HCT116 (cell line): ENCODE measurements at regions not wholly inside any gene's neighbourhood (a gene's known extent, or its start where the extent isn't known, plus 50 kb on each side); places are given as distances from the start of the nearest gene placed in this dataset.

Source experiments
- ATAC-seq: fragments of 200-7000 bp; cut with Tn5 transposase; 2 replicates; pipeline ENCODE4 v1.9.1; 2020; ENCODE audit warnings: mild to moderate bottlenecking, moderate library complexity
- BruUV-seq: library from RNA; stranded (reverse); fragments of 400-500 nt; replicated peaks from 2 replicates; lab custom pipeline; 2021; lab: Mats Ljungman, UMichigan
- CTCF ChIA-PET: fragments of 300-600 bp; sonication (Branson Sonifier 250); formaldehyde crosslinking; loops from one replicate; lab custom pipeline; 2021; ENCODE audit warnings: antibody characterized with exemption; lab: Charles Lee
- POLR2A ChIA-PET: fragments of 300-600, 350-600 bp; sonication (Branson Sonifier 250); formaldehyde crosslinking; loops from one replicate; lab custom pipeline; 2021; ENCODE audit warnings: antibody characterized with exemption; lab: Charles Lee
- RAD21 ChIA-PET, 2 experiments: fragments of 300-600 bp; sonication (Branson Sonifier 250); formaldehyde crosslinking; loops; one replicate each; lab custom pipeline; 2023; ENCODE audit warnings: low total read pairs in 2 of 2; ENCODE audit not compliant: uncharacterized antibody in 2 of 2, unreplicated experiment in 2 of 2, low non-redundant PET in 1 of 2; lab: Charles Lee
- DNase-seq: peaks from one replicate; pipeline ENCODE4 v3.0.0-alpha.2; 2010; ENCODE audit warnings: low read depth, low spot score
- H2AFZ ChIP-seq: fragments of 200-600 bp; shearing (Covaris generic), sonication (generic); 2 replicates; pipeline ENCODE4 v1.6.1; 2017; ENCODE audit warnings: low read depth, mixed run types, mixed read lengths, antibody characterized with exemption, low read length; ENCODE audit not compliant: poor library complexity, severe bottlenecking
- H3K27ac ChIP-seq: 2 replicates; pipeline ENCODE4 v1.5.1; 2012; ENCODE audit warnings: low read depth, low read length
- H3K27me3 ChIP-seq: fragments of 200-600 bp; sonication (generic); 2 replicates; pipeline ENCODE4 v1.6.1; 2016; ENCODE audit warnings: mixed run types, low read length, mixed read lengths; ENCODE audit not compliant: insufficient read depth
- H3K36me3 ChIP-seq, 2 experiments: fragments of 200-500 bp in 1 of 2; fragments of 200-600 bp in 1 of 2; sonication (Bioruptor generic) in 1 of 2; sonication (generic) in 1 of 2; 2 replicates each; pipeline versions ENCODE4 v1.5.1 to v1.6.1; 2014 to 2016; ENCODE audit warnings: low read length in 2 of 2, inconsistent platforms in 1 of 2, mixed read lengths in 1 of 2, mixed run types in 1 of 2; ENCODE audit not compliant: insufficient read depth in 2 of 2, control insufficient read depth in 1 of 2
- H3K4me1 ChIP-seq, 2 experiments: fragments of 200-600 bp in 1 of 2; sonication (generic) in 1 of 2; 2 replicates each; pipeline versions ENCODE4 v1.5.1 to v1.6.1; 2012 to 2017; ENCODE audit warnings: low read length in 2 of 2, inconsistent platforms in 1 of 2, mild to moderate bottlenecking in 1 of 2, mixed read lengths in 1 of 2, mixed run types in 1 of 2, moderate library complexity in 1 of 2; ENCODE audit not compliant: insufficient read depth in 2 of 2, control insufficient read depth in 1 of 2
- H3K4me2 ChIP-seq: fragments of 200-600 bp; sonication (generic); 2 replicates; pipeline ENCODE4 v1.6.1; 2017; ENCODE audit warnings: mixed run types, low read length, mixed read lengths
- H3K4me3 ChIP-seq, 2 experiments: fragments of 200-600 bp in 1 of 2; sonication (generic) in 1 of 2; replicated peaks in 1 of 2; 2 replicates each; pipeline ENCODE4 v1.5.1; 2011 to 2016; ENCODE audit warnings: low read length in 2 of 2, control low read depth in 1 of 2, low read depth in 1 of 2, mild to moderate bottlenecking in 1 of 2, mixed read lengths in 1 of 2, mixed run types in 1 of 2
- H3K79me2 ChIP-seq: fragments of 200-600 bp; sonication (generic); 2 replicates; pipeline ENCODE4 v1.6.1; 2017; ENCODE audit warnings: mild to moderate bottlenecking, mixed run types, low read length, moderate library complexity, mixed read lengths; ENCODE audit not compliant: insufficient read depth
- H3K9ac ChIP-seq: fragments of 200-600 bp; sonication (generic); 2 replicates; pipeline ENCODE4 v1.6.1; 2016; ENCODE audit warnings: low read length, mixed read lengths
- H3K9me2 ChIP-seq: fragments of 200-600 bp; sonication (generic), shearing (Covaris generic); 2 replicates; pipeline ENCODE4 v1.6.1; 2017; ENCODE audit warnings: mixed run types, mild to moderate bottlenecking, moderate library complexity; ENCODE audit not compliant: insufficient read depth
- H3K9me3 ChIP-seq, 2 experiments: fragments of 200-500 bp in 1 of 2; fragments of 200-600 bp in 1 of 2; sonication (Bioruptor generic) in 1 of 2; sonication (generic) in 1 of 2; 2 replicates each; pipeline ENCODE4 v1.6.1; 2014 to 2017; ENCODE audit warnings: low read length in 2 of 2, mixed read lengths in 2 of 2, inconsistent platforms in 1 of 2, low read depth in 1 of 2, mild to moderate bottlenecking in 1 of 2, mixed run types in 1 of 2, moderate library complexity in 1 of 2; ENCODE audit not compliant: control insufficient read depth in 1 of 2, insufficient read depth in 1 of 2
- H4K20me1 ChIP-seq: fragments of 200-600 bp; sonication (generic), shearing (Covaris generic); 2 replicates; pipeline ENCODE4 v1.6.1; 2017; ENCODE audit warnings: mixed run types, mild to moderate bottlenecking, moderate library complexity; ENCODE audit not compliant: insufficient read depth
- CBX3 ChIP-seq: IDR thresholded peaks from 2 replicates; pipeline ENCODE4 v1.6.1; 2012; ENCODE audit warnings: low read depth
- CEBPB ChIP-seq: IDR thresholded peaks from 2 replicates; pipeline ENCODE4 v1.6.1; 2012; ENCODE audit warnings: low read depth
- EGR1 ChIP-seq: IDR thresholded peaks from 2 replicates; pipeline ENCODE4 v1.6.1; 2012; ENCODE audit warnings: low read depth
- EZH2 ChIP-seq: fragments of 200-600 bp; sonication (generic); IDR thresholded peaks from 2 replicates; pipeline ENCODE4 v1.6.1; 2017; ENCODE audit warnings: antibody characterized with exemption, mixed run types
- EZH2phosphoT487 ChIP-seq: fragments of 200-600 bp; IDR thresholded peaks from 2 replicates; pipeline ENCODE4 v1.6.1; 2018; ENCODE audit warnings: antibody characterized with exemption, borderline replicate concordance
- FOSL1 ChIP-seq: IDR thresholded peaks from 2 replicates; pipeline ENCODE4 v1.6.1; 2012; ENCODE audit warnings: low read depth
- JUND ChIP-seq: IDR thresholded peaks from 2 replicates; pipeline ENCODE4 v1.6.1; 2012
- POLR2AphosphoS5 ChIP-seq: IDR thresholded peaks from 2 replicates; pipeline ENCODE4 v1.6.1; 2011; ENCODE audit warnings: mild to moderate bottlenecking, low read depth, low read length, moderate library complexity
- SIN3A ChIP-seq: IDR thresholded peaks from 2 replicates; pipeline ENCODE4 v1.6.1; 2012; ENCODE audit warnings: low read depth
- SP1 ChIP-seq: IDR thresholded peaks from 2 replicates; pipeline ENCODE4 v1.6.1; 2012; ENCODE audit warnings: low read depth
- SRF ChIP-seq: IDR thresholded peaks from 2 replicates; pipeline ENCODE4 v1.6.1; 2012; ENCODE audit warnings: low read depth
- TCF7L2 ChIP-seq: IDR thresholded peaks from 2 replicates; pipeline ENCODE4 v1.7.0; 2011; ENCODE audit warnings: borderline replicate concordance, inconsistent platforms; ENCODE audit not compliant: insufficient read depth, insufficient read length; ENCODE audit errors: extremely low read depth
- YY1 ChIP-seq: IDR thresholded peaks from 2 replicates; pipeline ENCODE4 v1.6.1; 2011; ENCODE audit warnings: low read length, low read depth, moderate library complexity, mild to moderate bottlenecking; ENCODE audit not compliant: insufficient replicate concordance; ENCODE audit errors: extremely low read depth
- ZFX ChIP-seq: fragments of 450-650 bp; IDR thresholded peaks from 2 replicates; pipeline ENCODE4 v1.6.1; 2017
- ZNF274 ChIP-seq: fragments of 200-500 bp; sonication (Bioruptor generic); IDR thresholded peaks from 2 replicates; pipeline ENCODE4 v1.6.1; 2014; ENCODE audit warnings: mild to moderate bottlenecking, low read depth, low read length, inconsistent platforms
- intact Hi-C: fragments of 100-400 bp; cut with micrococcal nuclease; formaldehyde crosslinking; loops from 2 replicates; pipeline ENCODE4 v1.10.0; 2022
- TF ChIP-seq, protein P1 (sequence below): IDR thresholded peaks from 2 replicates; pipeline ENCODE4 v1.6.1; 2012
- TF ChIP-seq, protein P2 (sequence below): IDR thresholded peaks from 2 replicates; pipeline ENCODE4 v1.6.1; 2012
- TF ChIP-seq, protein P3 (sequence below): IDR thresholded peaks from 2 replicates; pipeline ENCODE4 v1.6.1; 2011; ENCODE audit warnings: mild to moderate bottlenecking, low read length, moderate library complexity; ENCODE audit not compliant: insufficient replicate concordance; ENCODE audit errors: extremely low read depth
- TF ChIP-seq, protein P4 (sequence below), 3 experiments: fragments of 200-600 bp in 1 of 3; sonication (generic) in 1 of 3; IDR thresholded peaks in 2 of 3; conservative IDR thresholded peaks in 1 of 3; 2 replicates each; pipeline ENCODE4 v1.5.1; 2012 to 2017; ENCODE audit warnings: low read depth in 2 of 3, low read length in 2 of 3, antibody characterized with exemption in 1 of 3, borderline replicate concordance in 1 of 3, control low read depth in 1 of 3, mild to moderate bottlenecking in 1 of 3, mixed read lengths in 1 of 3, mixed run types in 1 of 3, moderate library complexity in 1 of 3; ENCODE audit not compliant: insufficient read depth in 1 of 3
- TF ChIP-seq, protein P5 (sequence below): IDR thresholded peaks from 2 replicates; pipeline ENCODE4 v1.6.1; 2012; ENCODE audit warnings: low read depth

DNA sequence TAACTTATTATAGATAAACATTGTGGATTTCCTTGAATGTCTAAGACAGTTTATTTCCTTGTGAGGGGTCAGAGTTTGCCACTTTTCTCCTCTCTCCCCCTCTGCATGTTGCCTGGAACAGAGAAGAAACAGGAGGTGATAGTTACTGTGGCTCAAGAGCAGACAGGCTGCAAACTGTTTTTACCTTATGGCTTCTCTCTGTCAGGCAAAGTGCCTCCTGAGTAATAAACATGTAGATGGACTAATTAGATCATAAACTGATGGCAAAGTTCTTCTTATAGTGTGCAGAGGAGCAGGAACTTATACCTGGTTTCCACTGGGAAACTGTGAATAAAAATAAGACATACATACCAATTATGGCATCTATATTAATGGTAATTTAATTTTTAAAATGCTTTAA lies 133.1 kb upstream of the CDH12 start:
- intact Hi-C loops = no loop called here
- POLR2A ChIA-PET = no interaction called here
- no peaks in the 10 kb centered on the region for H3K27me3 ChIP-seq
- no peak overlapping the region for H3K9ac ChIP-seq
- no peaks in the 10 kb centered on the region for H3K9me2 ChIP-seq
- H3K27ac ChIP-seq = no peak overlapping the region
- no peaks in the 10 kb centered on the region for H3K4me1 ChIP-seq
- no peaks in the 10 kb centered on the region for H4K20me1 ChIP-seq
- TF ChIP-seq, protein P1, sequence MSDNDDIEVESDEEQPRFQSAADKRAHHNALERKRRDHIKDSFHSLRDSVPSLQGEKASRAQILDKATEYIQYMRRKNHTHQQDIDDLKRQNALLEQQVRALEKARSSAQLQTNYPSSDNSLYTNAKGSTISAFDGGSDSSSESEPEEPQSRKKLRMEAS = no peak
- TF ChIP-seq SP1 = no peak
- no peak for TF ChIP-seq EZH2phosphoT487
- TF ChIP-seq EZH2 = no peak
- TF ChIP-seq CEBPB = no peak
- TF ChIP-seq ZNF274 = no peak
- no peak for TF ChIP-seq FOSL1
- TF ChIP-seq, protein P2, sequence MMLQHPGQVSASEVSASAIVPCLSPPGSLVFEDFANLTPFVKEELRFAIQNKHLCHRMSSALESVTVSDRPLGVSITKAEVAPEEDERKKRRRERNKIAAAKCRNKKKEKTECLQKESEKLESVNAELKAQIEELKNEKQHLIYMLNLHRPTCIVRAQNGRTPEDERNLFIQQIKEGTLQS = no peak
- TF ChIP-seq SIN3A = no peak
- TF ChIP-seq, protein P3, sequence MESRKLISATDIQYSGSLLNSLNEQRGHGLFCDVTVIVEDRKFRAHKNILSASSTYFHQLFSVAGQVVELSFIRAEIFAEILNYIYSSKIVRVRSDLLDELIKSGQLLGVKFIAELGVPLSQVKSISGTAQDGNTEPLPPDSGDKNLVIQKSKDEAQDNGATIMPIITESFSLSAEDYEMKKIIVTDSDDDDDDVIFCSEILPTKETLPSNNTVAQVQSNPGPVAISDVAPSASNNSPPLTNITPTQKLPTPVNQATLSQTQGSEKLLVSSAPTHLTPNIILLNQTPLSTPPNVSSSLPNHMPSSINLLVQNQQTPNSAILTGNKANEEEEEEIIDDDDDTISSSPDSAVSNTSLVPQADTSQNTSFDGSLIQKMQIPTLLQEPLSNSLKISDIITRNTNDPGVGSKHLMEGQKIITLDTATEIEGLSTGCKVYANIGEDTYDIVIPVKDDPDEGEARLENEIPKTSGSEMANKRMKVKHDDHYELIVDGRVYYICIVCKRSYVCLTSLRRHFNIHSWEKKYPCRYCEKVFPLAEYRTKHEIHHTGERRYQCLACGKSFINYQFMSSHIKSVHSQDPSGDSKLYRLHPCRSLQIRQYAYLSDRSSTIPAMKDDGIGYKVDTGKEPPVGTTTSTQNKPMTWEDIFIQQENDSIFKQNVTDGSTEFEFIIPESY = no peak
- TF ChIP-seq ZFX = no peak
- no peak for TF ChIP-seq TCF7L2
- TF ChIP-seq, protein P4, sequence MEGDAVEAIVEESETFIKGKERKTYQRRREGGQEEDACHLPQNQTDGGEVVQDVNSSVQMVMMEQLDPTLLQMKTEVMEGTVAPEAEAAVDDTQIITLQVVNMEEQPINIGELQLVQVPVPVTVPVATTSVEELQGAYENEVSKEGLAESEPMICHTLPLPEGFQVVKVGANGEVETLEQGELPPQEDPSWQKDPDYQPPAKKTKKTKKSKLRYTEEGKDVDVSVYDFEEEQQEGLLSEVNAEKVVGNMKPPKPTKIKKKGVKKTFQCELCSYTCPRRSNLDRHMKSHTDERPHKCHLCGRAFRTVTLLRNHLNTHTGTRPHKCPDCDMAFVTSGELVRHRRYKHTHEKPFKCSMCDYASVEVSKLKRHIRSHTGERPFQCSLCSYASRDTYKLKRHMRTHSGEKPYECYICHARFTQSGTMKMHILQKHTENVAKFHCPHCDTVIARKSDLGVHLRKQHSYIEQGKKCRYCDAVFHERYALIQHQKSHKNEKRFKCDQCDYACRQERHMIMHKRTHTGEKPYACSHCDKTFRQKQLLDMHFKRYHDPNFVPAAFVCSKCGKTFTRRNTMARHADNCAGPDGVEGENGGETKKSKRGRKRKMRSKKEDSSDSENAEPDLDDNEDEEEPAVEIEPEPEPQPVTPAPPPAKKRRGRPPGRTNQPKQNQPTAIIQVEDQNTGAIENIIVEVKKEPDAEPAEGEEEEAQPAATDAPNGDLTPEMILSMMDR (IDR thresholded peaks at IDR 0.05 in 2 of 3, conservative IDR thresholded peaks at IDR 0.05 in 1 of 3; ENCODE audit: borderline replicate concordance in 1 of 3, insufficient read depth in 1 of 3, low read depth in 2 of 3, low read length in 2 of 3) = no peak
- TF ChIP-seq, protein P5, sequence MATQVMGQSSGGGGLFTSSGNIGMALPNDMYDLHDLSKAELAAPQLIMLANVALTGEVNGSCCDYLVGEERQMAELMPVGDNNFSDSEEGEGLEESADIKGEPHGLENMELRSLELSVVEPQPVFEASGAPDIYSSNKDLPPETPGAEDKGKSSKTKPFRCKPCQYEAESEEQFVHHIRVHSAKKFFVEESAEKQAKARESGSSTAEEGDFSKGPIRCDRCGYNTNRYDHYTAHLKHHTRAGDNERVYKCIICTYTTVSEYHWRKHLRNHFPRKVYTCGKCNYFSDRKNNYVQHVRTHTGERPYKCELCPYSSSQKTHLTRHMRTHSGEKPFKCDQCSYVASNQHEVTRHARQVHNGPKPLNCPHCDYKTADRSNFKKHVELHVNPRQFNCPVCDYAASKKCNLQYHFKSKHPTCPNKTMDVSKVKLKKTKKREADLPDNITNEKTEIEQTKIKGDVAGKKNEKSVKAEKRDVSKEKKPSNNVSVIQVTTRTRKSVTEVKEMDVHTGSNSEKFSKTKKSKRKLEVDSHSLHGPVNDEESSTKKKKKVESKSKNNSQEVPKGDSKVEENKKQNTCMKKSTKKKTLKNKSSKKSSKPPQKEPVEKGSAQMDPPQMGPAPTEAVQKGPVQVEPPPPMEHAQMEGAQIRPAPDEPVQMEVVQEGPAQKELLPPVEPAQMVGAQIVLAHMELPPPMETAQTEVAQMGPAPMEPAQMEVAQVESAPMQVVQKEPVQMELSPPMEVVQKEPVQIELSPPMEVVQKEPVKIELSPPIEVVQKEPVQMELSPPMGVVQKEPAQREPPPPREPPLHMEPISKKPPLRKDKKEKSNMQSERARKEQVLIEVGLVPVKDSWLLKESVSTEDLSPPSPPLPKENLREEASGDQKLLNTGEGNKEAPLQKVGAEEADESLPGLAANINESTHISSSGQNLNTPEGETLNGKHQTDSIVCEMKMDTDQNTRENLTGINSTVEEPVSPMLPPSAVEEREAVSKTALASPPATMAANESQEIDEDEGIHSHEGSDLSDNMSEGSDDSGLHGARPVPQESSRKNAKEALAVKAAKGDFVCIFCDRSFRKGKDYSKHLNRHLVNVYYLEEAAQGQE = no peak
- no peak for TF ChIP-seq YY1
- TF ChIP-seq CBX3 = no peak
- TF ChIP-seq EGR1 = no peak
- no peak for TF ChIP-seq POLR2AphosphoS5
- no peak for TF ChIP-seq JUND
- TF ChIP-seq SRF = no peak
- TF ChIP-seq, all 23 proteins: peak for 0
- RAD21 ChIA-PET = no interaction called here
- DNase-seq (no peak), ATAC-seq (no peak)
- H3K4me3 ChIP-seq = no peak overlapping the region
- CTCF ChIA-PET = no interaction called here
- H3K36me3 ChIP-seq = no peaks in the 10 kb centered on the region
- H3K9me3 ChIP-seq = peaks cover 8 to 11% of the 10 kb centered on the region in 2 experiments; a peak in 2 of 4 replicates
- H3K4me2 ChIP-seq = no peak overlapping the region
- H3K79me2 ChIP-seq = no peaks in the 10 kb centered on the region
- no TSS peak for BruUV-seq
- H2AFZ ChIP-seq = no peak overlapping the region
